ENCODE measurements at regions not wholly inside any gene's neighbourhood (a gene's known extent, or its start where the extent isn't known, plus 50 kb on each side); places are given as distances from the start of the nearest gene placed in this dataset.

DNA sequence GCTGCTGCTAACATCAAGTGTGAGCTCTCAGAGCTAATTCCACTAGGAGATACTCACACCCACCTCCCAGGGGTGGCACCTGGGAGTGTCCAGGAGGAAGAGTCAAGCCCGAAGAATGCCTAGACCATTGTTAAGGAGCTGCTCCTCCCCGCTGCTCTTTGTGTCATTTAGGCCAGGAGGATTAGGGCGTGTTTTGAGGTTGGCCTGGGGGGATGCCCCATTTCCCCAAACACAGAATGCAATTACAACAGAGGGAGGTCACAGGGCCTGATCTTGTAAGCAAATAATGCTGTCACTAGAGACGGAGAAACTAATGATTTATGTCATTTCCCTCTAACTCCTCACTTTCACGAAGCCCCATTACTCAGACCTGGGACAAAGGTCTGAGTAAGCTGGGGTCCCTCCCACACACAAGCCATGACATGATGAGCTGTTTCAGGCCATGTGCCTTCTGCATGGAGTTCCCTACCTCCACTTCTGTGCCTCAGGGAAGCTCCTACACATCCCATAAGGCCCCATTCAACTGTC, 312.5 kb downstream of the ACTL7B start:
- TF ChIP-seq CEBPB (IDR thresholded peaks at IDR 0.05; ENCODE audit: low read depth, low read length) (no peak), RCOR1 (IDR thresholded peaks at IDR 0.05; ENCODE audit: insufficient replicate concordance, low read length) (no peak), RAD21 (IDR thresholded peaks at IDR 0.05; ENCODE audit: low read length) (no peak), MXI1 (IDR thresholded peaks at IDR 0.05; ENCODE audit: borderline replicate concordance, low read depth, low read length) (no peak), RFX5 (IDR thresholded peaks at IDR 0.05; ENCODE audit: low read depth, low read length) (no peak)
- TF ChIP-seq, protein P1, sequence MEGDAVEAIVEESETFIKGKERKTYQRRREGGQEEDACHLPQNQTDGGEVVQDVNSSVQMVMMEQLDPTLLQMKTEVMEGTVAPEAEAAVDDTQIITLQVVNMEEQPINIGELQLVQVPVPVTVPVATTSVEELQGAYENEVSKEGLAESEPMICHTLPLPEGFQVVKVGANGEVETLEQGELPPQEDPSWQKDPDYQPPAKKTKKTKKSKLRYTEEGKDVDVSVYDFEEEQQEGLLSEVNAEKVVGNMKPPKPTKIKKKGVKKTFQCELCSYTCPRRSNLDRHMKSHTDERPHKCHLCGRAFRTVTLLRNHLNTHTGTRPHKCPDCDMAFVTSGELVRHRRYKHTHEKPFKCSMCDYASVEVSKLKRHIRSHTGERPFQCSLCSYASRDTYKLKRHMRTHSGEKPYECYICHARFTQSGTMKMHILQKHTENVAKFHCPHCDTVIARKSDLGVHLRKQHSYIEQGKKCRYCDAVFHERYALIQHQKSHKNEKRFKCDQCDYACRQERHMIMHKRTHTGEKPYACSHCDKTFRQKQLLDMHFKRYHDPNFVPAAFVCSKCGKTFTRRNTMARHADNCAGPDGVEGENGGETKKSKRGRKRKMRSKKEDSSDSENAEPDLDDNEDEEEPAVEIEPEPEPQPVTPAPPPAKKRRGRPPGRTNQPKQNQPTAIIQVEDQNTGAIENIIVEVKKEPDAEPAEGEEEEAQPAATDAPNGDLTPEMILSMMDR (conservative IDR thresholded peaks at IDR 0.05; ENCODE audit: low read depth, low read length): no peak
